22Rv1 (cell line): ENCODE measurements at regions not wholly inside any gene's neighbourhood (a gene's known extent, or its start where the extent isn't known, plus 50 kb on each side); places are given as distances from the start of the nearest gene placed in this dataset.

ENCODE experiments used
- ZFX ChIP-seq: fragments of 450-650 bp; IDR thresholded peaks from 2 replicates; pipeline ENCODE4 v1.6.1; 2017; ENCODE audit warnings: antibody characterized with exemption, borderline replicate concordance
- TF ChIP-seq, protein P1 (sequence below): fragments of 450-650 bp; IDR thresholded peaks from 2 replicates; pipeline ENCODE4 v1.5.1; 2017; ENCODE audit warnings: mild to moderate bottlenecking

DNA sequence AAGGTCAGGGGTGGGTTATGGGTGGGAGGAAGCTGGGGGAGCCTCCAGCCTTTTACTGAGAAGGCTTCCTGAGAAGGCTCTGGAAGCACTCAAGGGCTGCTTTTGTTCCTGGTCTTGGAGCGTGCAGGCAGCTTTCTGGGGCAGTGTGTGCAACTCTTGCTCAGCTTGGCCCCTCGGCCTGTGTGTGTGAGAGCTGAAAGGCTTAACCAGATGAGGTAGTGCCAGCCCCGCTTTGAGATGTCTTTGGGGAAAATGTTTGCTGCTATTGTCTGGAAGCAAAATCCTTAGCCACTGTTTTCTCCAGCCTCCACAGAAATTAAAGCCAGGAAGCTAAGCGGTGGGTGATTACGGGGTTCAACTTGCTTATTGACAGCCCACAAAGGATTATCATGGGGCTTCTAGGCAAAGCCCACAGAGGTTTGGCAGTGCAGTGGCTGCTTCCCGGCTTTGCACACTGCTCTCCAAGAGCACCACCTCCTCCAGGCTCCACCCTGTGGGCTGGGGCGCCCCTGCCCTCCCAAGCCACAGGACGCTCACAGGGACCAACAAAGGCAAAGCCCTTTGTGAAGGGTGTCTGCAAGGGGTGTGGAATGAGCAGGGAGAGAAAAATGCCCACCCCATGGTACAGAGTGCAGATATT is 121.7 kb upstream of the TLE3 start:
- TF ChIP-seq, protein P1, sequence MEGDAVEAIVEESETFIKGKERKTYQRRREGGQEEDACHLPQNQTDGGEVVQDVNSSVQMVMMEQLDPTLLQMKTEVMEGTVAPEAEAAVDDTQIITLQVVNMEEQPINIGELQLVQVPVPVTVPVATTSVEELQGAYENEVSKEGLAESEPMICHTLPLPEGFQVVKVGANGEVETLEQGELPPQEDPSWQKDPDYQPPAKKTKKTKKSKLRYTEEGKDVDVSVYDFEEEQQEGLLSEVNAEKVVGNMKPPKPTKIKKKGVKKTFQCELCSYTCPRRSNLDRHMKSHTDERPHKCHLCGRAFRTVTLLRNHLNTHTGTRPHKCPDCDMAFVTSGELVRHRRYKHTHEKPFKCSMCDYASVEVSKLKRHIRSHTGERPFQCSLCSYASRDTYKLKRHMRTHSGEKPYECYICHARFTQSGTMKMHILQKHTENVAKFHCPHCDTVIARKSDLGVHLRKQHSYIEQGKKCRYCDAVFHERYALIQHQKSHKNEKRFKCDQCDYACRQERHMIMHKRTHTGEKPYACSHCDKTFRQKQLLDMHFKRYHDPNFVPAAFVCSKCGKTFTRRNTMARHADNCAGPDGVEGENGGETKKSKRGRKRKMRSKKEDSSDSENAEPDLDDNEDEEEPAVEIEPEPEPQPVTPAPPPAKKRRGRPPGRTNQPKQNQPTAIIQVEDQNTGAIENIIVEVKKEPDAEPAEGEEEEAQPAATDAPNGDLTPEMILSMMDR = no peak
- TF ChIP-seq ZFX = no peak
